K562 (cell line): ENCODE measurements at regions not wholly inside any gene's neighbourhood (a gene's known extent, or its start where the extent isn't known, plus 50 kb on each side); places are given as distances from the start of the nearest gene placed in this dataset.

Experiments used
- CEBPB ChIP-seq: fragments of 450-650 bp; IDR thresholded peaks from 2 replicates; pipeline ENCODE4 v1.6.1; 2016; ENCODE audit warnings: missing genetic modification characterization, missing compliant biosample characterization
- ILF3 ChIP-seq: fragments of 450-650 bp; IDR thresholded peaks from 2 replicates; pipeline ENCODE4 v1.6.1; 2018; ENCODE audit warnings: antibody characterized with exemption, mild to moderate bottlenecking, moderate library complexity, borderline replicate concordance
- LCOR ChIP-seq: sonication (generic); formaldehyde crosslinking; IDR thresholded peaks from 2 replicates; pipeline ENCODE4 v1.8.0; 2022; ENCODE audit warnings: mild to moderate bottlenecking, missing genetic modification reagents
- MYNN ChIP-seq, 2 experiments: sonication (generic); formaldehyde crosslinking in 1 of 2; IDR thresholded peaks; 2 replicates each; pipeline versions ENCODE4 v1.5.0 to v1.6.1; 2016 to 2020; ENCODE audit warnings: antibody characterized with exemption in 1 of 2, missing genetic modification reagents in 1 of 2
- TBL1XR1 ChIP-seq, 2 experiments: IDR thresholded peaks; 2 replicates each; pipeline ENCODE4 v1.6.1; 2012; ENCODE audit warnings: improper control_type of control experiment in 2 of 2, low read length in 2 of 2, mild to moderate bottlenecking in 1 of 2
- ZNF830 ChIP-seq: fragments of 250-450 bp; sonication (Bioruptor Pico); IDR thresholded peaks from 2 replicates; pipeline ENCODE4 v1.5.0; 2021; ENCODE audit warnings: mild to moderate bottlenecking
- TF ChIP-seq, protein P1 (sequence below): sonication (generic); formaldehyde crosslinking; IDR thresholded peaks from 2 replicates; pipeline ENCODE4 v1.8.1; 2023; ENCODE audit warnings: mild to moderate bottlenecking, missing genetic modification reagents
- TF ChIP-seq, protein P2 (sequence below), 2 experiments: fragments of 450-650 bp; IDR thresholded peaks; 2 replicates each; pipeline ENCODE4 v1.6.1; 2016; ENCODE audit warnings: mild to moderate bottlenecking in 2 of 2, borderline replicate concordance in 1 of 2, low read depth in 1 of 2, moderate library complexity in 1 of 2
- TF ChIP-seq, protein P3 (sequence below), 2 experiments: fragments of 450-650 bp; conservative IDR thresholded peaks; 2 replicates each; pipeline ENCODE4 v1.6.1; 2017; ENCODE audit warnings: mild to moderate bottlenecking in 2 of 2, moderate library complexity in 2 of 2
- TF ChIP-seq, protein P4 (sequence below), 2 experiments: fragments of 450-650 bp; IDR thresholded peaks; 2 replicates each; pipeline ENCODE4 v1.6.1; 2016
- TF ChIP-seq, protein P5 (sequence below): fragments of 450-650 bp; formaldehyde crosslinking; IDR thresholded peaks from 2 replicates; pipeline ENCODE4 v1.4.0; 2020; ENCODE audit warnings: mild to moderate bottlenecking, moderate library complexity

DNA sequence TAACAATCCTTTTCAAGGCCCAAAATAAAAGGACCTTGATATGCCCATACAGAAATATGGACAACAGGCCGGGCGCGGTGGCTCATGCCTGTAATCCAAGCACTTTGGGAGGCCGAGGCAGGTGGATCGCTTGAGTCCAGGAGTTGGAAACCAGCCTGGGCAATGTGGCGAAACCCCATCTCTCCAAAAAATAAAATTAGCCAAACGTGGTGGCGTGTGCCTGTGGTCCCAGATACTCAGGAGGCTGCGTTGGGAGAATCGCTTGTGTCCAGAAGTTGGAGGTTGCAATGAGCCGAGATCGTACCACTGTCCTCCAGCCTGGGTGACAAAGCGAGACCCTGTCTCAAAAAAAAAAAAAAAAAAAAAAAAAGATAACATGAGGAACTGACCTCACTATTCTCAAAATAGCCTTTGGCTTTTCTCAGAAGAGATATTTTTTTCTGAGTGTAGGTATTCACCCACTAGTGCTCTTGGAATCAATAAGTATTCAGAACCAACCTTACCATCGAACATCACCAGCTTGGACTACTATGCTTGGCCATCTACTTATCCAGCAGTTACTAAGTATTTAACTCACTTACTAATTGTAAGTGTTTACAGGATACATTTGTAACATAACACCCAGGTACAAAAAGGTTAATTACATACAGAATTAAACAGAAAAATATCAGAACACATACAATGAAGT is 99.2 kb downstream of the OR2B2 start (continued):
- TF ChIP-seq, protein P1, sequence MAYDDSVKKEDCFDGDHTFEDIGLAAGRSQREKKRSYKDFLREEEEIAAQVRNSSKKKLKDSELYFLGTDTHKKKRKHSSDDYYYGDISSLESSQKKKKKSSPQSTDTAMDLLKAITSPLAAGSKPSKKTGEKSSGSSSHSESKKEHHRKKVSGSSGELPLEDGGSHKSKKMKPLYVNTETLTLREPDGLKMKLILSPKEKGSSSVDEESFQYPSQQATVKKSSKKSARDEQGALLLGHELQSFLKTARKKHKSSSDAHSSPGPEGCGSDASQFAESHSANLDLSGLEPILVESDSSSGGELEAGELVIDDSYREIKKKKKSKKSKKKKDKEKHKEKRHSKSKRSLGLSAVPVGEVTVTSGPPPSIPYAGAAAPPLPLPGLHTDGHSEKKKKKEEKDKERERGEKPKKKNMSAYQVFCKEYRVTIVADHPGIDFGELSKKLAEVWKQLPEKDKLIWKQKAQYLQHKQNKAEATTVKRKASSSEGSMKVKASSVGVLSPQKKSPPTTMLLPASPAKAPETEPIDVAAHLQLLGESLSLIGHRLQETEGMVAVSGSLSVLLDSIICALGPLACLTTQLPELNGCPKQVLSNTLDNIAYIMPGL = no peak
- TF ChIP-seq ILF3 (0 out of 2 replicates have a peak, but pooled peaks have one; percentile 15), MYNN (IDR thresholded peaks at IDR 0.05) (0 out of 2 replicates have a peak, but pooled peaks have one; percentile 23), MYNN (CRISPR knock-in tag; IDR thresholded peaks at IDR 0.05) (no peak), CEBPB (tag) (0 out of 2 replicates have a peak, but pooled peaks have one; percentile 13), LCOR (CRISPR knock-in tag) (peak; percentile 57; the same call in 1 of the 2 replicates), ZNF830 (CRISPR knock-in tag) (no peak), TBL1XR1 (IDR thresholded peaks at IDR 0.05; ENCODE audit: low read length in 2 of 2) (peak in 1 of 2 experiments; percentile 54; a peak in 2 of 4 replicates)
- TF ChIP-seq, protein P2, sequence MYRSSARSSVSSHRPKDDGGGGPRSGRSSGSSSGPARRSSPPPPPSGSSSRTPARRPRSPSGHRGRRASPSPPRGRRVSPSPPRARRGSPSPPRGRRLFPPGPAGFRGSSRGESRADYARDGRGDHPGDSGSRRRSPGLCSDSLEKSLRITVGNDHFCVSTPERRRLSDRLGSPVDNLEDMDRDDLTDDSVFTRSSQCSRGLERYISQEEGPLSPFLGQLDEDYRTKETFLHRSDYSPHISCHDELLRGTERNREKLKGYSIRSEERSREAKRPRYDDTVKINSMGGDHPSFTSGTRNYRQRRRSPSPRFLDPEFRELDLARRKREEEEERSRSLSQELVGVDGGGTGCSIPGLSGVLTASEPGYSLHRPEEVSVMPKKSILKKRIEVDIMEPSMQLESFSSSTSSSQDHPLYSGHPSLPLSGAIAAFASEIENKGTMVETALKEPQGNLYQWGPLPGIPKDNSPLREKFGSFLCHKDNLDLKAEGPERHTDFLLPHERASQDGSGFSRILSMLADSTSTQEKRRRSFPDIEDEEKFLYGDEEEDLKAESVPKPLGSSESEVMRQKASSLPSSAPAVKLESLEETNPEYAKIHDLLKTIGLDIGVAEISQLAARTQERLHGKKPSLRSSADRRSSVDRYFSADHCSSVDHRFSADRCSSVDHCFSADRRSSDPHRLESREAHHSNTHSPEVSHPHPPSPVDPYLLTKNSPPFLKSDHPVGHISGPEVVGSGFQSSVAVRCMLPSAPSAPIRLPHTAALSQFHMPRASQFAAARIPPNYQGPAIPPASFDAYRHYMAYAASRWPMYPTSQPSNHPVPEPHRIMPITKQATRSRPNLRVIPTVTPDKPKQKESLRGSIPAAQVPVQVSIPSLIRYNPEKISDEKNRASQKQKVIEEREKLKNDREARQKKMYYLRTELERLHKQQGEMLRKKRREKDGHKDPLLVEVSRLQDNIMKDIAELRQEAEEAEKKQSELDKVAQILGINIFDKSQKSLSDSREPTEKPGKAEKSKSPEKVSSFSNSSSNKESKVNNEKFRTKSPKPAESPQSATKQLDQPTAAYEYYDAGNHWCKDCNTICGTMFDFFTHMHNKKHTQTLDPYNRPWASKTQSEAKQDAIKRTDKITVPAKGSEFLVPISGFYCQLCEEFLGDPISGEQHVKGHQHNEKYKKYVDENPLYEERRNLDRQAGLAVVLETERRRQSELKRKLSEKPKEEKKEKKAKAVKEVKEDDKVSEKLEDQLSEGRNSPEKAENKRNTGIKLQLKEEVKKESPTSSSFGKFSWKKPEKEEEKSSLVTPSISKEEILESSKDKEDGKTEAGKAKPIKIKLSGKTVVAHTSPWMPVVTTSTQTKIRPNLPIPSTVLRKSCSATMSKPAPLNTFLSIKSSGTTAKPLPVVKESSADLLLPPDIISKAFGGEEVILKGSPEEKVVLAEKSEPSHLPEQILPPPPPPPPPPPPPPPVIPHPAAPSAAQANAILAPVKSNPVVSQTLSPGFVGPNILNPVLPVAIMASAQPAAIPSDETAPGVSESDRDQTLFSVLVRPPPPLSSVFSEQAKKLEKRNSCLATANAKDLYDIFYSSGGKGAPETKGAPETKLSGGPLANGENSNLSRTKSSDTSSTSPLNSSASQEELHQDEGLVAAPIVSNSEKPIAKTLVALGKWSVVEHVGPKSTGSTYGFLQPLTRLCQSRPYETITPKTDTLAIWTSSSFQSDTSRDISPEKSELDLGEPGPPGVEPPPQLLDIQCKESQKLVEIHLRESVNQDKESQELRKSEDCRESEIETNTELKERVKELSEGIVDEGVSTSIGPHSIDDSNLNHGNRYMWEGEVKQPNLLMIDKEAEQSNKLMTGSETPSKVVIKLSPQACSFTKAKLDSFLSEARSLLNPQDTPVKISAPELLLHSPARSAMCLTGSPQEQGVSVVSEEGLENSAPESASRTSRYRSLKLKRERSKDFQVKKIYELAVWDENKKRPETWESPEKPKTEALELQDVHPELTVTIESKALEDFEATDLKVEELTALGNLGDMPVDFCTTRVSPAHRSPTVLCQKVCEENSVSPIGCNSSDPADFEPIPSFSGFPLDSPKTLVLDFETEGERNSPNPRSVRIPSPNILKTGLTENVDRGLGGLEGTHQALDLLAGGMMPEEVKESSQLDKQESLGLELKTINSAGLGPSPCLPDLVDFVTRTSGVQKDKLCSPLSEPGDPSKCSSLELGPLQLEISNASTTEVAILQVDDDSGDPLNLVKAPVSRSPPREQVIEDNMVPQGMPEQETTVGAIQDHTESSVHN (IDR thresholded peaks at IDR 0.05; ENCODE audit: borderline replicate concordance in 1 of 2, low read depth in 1 of 2) = peak in 1 of 2 experiments; percentile 50; a peak in 1 of 4 replicates
- TF ChIP-seq, protein P3, sequence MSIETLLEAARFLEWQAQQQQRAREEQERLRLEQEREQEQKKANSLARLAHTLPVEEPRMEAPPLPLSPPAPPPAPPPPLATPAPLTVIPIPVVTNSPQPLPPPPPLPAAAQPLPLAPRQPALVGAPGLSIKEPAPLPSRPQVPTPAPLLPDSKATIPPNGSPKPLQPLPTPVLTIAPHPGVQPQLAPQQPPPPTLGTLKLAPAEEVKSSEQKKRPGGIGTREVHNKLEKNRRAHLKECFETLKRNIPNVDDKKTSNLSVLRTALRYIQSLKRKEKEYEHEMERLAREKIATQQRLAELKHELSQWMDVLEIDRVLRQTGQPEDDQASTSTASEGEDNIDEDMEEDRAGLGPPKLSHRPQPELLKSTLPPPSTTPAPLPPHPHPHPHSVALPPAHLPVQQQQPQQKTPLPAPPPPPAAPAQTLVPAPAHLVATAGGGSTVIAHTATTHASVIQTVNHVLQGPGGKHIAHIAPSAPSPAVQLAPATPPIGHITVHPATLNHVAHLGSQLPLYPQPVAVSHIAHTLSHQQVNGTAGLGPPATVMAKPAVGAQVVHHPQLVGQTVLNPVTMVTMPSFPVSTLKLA (conservative IDR thresholded peaks at IDR 0.05) = peak; percentile 23 to 36; a peak in 2 of 4 replicates
- TF ChIP-seq, protein P4, sequence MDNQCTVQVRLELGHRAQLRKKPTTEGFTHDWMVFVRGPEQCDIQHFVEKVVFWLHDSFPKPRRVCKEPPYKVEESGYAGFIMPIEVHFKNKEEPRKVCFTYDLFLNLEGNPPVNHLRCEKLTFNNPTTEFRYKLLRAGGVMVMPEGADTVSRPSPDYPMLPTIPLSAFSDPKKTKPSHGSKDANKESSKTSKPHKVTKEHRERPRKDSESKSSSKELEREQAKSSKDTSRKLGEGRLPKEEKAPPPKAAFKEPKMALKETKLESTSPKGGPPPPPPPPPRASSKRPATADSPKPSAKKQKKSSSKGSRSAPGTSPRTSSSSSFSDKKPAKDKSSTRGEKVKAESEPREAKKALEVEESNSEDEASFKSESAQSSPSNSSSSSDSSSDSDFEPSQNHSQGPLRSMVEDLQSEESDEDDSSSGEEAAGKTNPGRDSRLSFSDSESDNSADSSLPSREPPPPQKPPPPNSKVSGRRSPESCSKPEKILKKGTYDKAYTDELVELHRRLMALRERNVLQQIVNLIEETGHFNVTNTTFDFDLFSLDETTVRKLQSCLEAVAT (IDR thresholded peaks at IDR 0.05) = peak; percentile 60 to 66; a peak in 2 of 4 replicates
- TF ChIP-seq, protein P5, sequence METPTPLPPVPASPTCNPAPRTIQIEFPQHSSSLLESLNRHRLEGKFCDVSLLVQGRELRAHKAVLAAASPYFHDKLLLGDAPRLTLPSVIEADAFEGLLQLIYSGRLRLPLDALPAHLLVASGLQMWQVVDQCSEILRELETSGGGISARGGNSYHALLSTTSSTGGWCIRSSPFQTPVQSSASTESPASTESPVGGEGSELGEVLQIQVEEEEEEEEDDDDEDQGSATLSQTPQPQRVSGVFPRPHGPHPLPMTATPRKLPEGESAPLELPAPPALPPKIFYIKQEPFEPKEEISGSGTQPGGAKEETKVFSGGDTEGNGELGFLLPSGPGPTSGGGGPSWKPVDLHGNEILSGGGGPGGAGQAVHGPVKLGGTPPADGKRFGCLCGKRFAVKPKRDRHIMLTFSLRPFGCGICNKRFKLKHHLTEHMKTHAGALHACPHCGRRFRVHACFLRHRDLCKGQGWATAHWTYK (CRISPR knock-in tag) = 0 out of 2 replicates have a peak, but pooled peaks have one; percentile 38
